Activated CD4-positive, alpha-beta T cell treated with anti-CD3 and anti-CD28 coated beads, Interleukin-2, Interleukin-6, amounts not matched to agents 100 ng/mL and 50 ng/mL, durations not matched to agents 16 hours and 8 hours (primary cell): ENCODE measurements at regions not wholly inside any gene's neighbourhood (a gene's known extent, or its start where the extent isn't known, plus 50 kb on each side); places are given as distances from the start of the nearest gene placed in this dataset.
"Not testable (repeated sequence)": the region's sequence is repeated elsewhere in the genome, so short reads cannot be mapped to it uniquely, and the experiment has no call there.

Source experiments
- DNase-seq: peaks from one replicate; pipeline ENCODE4 v3.0.0-alpha.2; 2020

DNA sequence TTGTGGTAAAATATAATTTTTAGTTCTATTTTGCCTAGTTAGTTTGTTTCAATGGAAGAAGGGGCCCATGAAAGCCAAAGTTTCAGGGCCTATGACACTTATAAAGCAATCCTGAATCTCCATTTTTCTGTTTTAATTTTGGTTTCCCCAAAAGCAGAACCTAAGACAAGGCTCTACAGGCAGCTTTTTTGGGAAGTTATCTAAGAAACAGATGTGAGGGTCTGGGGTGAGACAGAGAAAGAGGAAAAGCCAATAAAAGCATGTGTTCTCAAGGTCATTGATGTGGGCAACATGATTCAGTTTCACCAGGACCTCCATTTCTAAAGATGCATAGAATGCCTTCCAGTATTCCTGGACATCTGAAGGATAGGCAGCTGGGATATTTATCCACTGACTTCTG is 598.5 kb downstream of the PDCD6IP start:
- no peak for DNase-seq

DNA sequence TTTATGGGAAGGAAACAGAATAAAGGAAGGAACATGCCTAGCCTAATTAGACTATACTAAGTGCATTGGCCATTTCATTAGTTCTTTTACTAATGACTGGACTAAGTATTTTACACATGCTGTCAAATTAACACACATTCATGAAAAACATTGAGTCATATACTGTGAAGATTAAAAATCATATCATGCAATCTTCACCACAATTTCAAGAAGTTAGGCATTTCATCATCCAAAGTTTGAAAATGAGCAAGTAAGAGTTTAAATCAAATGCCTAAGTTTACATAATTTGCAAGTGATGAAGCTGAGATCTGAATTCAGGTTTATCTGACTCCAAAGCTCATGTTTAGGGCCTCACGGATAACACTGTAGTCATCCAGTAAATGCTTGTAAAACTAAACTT is 601.0 kb downstream of the PDCD6IP start:
- no peak for DNase-seq

DNA sequence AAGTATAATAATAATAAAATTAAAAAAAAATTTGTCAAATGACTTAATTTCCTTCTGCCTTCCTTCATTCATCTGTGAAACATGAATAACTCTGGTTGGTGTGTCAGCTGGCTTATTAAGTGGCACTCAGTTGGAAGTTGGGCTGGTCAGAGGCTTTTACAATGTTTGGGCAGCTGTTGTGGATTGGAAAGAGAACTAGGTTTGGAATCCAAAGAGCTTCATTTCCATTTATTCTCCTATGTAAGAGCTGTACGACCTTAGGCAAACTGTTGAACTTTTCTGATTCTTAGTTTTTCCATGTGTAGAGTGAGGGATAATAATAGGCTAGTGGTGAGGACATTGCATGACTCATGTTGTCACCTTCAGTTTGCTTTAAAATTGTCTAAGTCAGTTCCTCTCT is 606.7 kb downstream of the PDCD6IP start:
- no peak for DNase-seq

DNA sequence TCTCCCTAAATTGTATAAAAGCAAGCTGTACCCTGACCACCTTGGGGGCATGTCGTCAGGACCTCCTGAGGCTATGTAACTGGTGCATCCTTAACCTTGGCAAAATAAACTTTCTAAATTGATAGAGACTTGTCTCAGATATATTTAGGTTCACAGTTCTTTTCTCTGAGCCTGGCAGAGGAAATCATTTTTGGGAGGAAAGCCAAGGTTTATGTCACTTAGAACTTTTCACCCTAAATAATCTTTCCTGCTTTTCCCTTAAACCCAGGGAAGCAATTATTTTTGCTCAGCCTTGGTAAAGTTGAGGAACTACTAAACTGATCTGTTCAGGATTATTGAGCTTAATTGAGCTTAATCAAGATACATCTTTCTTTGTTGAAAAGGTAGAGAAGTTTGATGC is 608.9 kb downstream of the PDCD6IP start:
- DNase-seq, result no peak

DNA sequence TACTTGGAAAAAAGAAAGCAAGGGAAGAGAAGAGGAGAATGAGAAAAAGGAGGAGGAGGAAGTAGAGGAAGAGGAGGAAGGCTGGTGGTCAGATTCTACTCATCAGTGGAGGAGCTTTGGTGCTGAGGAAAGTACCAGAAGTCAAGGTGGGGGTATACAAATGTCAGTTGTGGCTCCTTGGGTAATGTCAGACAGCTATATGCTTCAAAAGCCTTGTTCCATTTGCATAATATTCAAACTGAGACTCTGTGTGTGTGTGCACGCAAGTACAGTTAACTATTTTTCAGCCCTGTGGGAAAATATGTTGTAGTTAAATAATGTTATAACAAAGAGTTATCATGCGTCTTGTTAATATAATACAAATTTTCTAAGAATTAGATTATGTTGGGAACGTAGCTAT is 609.7 kb downstream of the PDCD6IP start:
- DNase-seq, result no peak

DNA sequence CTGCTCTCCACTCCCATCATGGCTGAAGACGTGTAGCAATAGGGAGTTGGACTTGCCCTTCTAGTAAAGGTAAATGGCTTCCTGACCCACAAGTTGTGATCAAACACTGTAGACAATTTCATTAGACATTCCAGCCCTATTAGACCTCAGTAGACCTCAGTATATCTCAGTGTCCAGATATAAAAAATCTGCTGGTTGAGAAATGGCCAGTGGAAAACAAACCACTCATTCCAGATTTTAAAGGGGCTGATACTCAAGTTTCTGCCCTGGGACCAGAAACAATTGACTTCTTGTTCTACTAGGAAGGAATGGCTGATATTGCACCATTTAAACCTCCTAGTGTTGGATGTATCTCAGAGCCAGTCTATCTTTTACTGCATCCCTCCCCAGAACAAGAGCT is 613.2 kb downstream of the PDCD6IP start:
- no peak for DNase-seq

DNA sequence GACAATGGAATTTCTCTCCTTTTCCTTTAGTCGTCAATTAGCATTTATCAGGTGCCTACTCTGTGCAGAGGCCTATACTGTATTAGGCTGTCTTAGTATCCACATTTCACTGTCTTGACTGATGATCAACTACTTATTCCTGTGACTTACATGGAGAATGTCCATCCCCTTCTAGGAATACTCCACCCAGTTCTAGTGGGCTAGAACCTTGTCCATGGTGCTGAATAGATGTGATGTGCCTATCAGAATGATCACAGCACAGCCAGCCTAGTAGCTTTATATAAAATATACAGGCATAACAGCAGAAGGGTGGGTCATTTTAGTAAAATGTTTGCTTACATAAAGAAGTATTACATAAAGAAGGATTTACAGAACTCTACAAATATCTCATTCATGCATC is 621.4 kb downstream of the PDCD6IP start:
- DNase-seq, result no peak

DNA sequence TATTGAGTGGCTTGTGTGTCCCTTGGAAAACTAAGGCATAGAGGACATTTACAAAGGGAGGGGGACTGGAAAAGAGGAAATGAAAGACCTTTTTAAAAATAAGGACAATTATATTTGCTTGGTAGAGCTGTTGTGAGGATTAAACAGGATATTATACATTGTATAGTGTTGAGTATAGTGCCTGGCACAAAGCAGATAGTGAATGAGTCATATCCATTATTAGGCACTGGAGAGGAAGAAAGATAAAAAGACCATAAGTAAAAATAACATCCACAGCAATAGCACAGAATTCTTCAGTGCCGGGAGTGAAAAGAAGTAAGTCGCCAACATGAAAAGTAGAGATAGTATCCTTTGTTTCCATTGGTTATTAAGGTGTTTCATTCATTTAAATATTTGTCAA is 623.3 kb downstream of the PDCD6IP start:
- DNase-seq, result no peak

DNA sequence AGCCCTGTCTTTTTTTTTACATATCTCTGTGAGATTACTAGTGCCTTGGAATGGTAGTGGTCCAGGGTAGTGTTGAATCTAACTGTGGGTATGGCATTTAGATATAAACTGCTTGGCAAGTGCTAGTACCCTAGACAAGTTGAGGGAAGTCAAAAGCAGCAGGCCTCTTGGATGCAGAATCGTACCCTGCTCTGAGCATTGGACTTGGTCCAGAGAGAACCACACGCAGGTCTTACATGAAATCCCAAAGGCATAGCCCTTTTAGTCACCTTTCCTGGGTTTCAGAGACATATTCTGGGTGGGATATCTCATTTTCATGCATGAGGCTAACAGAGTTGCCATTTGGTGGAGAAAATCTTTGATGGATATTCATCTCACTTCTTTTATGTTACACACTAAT is 641.4 kb downstream of the PDCD6IP start:
- no peak for DNase-seq

DNA sequence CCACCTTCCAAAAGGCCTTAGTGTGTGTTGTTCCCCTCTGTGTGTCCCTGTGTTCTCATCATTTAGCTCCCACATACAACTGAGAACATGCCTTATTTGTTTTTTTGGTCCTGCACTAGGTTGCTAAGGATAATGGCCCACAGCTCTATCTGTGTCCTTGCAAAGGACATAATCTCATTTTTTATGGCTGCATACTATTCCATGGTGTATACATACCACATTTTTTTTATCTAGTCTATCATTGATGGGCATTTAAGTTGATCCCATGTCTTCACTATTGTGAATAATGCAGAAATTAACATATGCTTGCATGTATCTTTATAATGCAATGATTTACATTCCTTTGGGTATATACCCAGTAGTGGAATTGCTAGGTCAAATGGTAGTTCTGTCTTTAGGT is 645.7 kb downstream of the PDCD6IP start:
- no peak for DNase-seq

DNA sequence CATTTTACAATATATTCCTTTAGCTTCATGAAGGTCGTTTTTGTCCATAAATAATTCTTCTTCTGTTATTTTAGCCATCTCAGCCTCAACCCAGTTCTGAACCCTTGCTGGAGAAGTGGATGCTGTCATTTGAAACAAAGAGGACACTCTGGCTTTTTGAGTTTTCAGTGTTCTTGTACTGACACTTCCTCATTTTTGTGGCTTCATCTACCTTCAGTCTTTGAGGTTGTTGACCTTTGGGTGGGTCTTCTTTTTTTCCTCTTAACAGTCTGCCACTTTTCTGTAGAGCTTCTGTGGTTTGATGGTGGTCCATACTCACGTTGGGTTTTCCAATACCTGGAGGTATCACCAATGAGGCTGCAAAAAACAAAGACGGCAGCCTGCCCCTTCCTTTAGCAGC is 650.9 kb downstream of the PDCD6IP start:
- DNase-seq, result no peak

DNA sequence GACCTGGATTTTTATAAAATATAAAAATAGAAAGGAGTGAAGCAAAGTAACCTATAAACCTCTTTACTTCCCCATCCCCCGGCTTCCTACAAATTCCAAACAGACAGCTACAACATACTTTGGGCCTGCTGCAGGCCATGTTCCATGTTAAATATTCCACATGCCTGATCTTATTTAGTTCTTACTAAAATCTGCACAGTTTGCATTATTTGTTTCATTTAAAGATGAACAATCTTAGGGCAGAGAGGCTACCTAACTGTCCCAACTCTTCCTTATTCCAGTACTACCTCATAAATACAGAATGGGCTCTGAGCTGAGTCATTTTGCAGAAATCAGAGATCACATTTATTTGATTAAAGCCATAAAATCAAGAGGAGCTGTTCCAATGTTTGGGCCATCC is 665.0 kb downstream of the PDCD6IP start:
- DNase-seq, result no peak

DNA sequence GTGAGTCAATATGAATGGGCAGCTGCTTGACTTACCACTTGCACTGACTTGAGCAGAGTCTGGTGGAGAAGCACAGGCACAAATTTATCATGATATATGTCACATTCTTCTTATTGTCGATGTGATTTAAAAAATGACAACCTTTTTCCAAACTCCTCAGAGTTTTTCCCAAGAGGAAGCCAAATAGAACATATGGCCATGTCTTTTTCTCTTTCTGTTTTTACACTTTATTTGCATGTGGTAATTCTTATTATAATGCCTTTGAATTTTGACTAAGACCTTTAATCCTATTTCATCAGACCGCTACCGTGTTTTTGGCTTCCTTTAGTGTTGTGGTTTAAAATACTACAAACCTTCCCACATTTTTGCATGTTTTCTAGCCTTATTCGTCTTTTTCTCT is 666.2 kb downstream of the PDCD6IP start:
- no peak for DNase-seq

DNA sequence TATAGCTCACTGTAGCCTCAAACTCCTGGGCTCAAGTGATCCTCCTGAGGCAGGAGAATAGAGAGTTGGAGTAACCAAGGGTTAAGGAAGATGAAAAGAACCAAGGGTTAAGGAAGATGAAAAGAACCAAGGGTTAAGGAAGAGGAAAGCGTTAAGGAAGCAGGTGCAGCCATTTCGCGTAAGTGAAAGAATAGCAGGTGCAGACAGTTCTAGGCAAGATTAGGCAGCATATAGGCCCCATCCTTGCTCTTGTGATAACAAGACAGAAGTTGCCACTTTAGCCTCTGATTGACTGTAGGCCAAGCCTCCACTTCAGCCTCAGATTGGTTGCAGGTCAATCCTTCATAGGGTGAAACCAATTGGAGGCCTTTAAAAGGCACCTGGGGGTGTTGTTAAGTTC is 677.4 kb downstream of the PDCD6IP start:
- DNase-seq, result no peak

DNA sequence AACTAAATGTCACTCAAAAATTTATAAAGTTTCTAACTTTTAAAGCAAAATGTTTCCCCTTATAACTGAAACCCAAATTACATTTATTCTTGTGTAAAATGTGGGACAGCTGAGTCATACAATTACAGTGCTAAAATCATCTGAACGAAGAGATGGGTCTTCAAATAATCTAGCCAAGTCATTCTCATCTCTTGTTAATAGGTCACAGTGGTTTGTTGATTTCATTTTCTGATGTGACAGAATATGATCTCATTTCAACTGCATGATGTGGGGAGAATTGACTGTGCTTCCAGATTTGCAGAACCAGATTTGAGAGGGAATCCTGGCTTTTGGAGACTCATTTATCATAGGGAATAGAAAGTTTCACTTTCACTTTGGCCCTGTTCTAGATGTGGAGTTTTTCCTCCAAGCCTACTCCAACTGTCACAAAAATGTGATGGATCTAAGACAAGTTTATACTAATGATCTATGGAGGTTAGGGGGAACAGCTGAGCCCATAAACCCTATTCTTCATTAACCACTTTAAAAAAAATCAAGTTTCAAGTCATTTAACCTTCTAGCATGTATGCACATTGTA is 685.0 kb downstream of the PDCD6IP start:
- no peak for DNase-seq

DNA sequence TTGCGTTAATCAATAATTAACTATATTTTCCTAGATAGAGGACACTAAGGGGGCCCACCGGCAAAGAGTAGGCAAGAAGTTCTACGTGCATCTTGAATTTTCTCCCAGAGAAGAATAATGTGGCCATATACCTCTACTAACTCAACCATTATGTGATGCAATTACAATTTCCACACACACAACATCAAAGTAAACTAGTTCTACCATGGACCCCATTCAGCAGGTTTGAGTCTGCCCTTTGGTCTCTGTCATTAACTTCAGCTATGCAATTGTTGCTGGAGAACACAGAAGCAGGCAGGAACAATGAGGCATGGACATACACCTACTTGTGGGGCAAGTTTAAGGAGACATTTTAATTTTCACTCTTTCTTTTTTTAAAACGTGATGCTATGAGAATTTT is 705.9 kb downstream of the PDCD6IP start:
- DNase-seq, result no peak

DNA sequence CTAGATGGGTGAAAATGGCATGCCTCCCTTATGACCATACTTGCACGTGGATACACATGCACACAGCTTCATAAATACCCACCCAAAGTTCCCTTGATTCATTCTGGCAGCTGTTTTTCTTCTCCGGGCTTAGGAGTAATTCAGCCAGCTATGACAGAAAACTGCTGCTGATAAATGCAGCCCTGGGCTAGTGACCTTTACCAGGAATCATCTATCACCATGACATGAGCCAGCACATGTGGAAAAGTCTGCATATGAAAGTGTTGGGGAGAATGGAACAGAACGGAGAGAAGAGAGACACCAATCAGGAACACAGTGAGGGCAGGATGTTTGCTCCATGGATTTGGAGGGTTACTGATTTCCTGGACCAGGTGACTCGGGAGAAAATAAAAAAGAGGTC is 706.3 kb downstream of the PDCD6IP start:
- no peak for DNase-seq

DNA sequence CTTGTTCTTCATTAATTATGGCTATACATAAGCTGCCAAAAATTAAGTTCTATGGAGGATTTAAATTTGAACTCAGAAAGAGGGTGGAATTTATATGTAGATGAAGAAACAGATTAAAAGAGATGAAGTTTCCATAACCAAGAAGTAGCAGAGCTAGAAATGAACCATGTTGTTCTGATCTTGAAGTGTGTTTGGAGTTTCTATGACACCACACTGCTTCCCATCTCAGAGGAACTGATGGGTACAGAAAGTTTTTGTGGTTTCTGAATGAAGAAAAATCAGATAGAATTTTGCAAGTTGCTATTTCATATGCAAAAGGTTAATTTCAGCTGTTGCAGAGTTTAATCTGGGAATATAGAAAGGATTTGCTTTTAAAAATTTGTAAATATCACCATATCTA is 710.3 kb downstream of the PDCD6IP start:
- DNase-seq, result no peak

DNA sequence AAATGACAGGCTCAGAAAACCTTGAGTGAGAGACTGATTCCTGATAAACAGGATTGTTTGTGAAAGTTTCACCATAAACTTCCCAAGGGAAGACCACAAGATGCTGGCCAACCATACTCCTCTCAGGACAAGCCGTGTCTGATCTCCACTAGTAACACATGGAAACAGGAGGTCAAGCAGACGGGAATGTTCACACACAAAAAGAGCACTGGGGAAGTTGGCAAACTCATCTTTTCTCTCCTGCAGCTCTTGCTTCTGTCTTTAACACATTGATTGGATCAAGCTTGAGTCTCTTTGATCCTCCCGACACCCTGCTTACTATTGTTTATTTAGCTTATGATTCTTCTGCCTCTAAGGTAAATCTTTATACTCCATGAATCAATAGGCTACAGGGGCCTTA is 713.5 kb downstream of the PDCD6IP start:
- no peak for DNase-seq

DNA sequence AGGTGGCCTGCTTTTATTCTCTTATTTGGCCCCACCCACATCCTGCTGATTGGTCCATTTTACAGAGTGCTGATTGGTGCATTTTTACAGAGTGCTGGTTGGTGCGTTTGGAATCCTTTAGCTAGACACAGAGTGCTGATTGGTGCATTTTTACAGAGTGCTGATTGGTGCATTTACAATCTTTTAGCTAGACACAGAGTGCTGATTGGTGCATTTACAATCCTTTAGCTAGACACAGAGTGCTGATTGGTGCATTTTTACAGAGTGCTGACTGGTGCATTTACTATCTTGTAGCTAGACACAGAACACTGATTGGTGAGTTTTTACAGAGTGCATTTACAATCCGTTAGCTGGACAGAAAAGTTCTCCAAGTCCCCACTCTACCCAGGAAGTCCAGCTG is 720.6 kb downstream of the PDCD6IP start:
- DNase-seq, result not testable (repeated sequence)

DNA sequence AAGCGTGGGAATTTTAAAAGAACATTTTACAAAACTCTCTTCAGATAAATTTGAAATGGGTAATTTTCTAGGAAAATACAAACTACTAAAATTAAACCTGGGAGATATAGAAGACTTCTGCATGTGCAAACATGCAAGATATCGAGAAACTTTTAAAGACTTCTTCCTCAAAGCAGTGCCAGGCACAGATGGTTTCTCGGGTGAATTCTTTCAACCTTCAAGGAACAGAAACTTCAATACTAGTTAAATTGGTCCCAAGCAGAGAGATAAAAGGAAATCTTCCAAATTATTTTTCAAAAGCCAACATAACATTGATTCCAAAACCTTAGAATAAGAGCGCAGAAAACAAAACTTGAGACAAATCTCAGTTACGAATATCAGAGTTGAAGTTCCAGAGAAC is 732.7 kb downstream of the PDCD6IP start:
- DNase-seq, result no peak

DNA sequence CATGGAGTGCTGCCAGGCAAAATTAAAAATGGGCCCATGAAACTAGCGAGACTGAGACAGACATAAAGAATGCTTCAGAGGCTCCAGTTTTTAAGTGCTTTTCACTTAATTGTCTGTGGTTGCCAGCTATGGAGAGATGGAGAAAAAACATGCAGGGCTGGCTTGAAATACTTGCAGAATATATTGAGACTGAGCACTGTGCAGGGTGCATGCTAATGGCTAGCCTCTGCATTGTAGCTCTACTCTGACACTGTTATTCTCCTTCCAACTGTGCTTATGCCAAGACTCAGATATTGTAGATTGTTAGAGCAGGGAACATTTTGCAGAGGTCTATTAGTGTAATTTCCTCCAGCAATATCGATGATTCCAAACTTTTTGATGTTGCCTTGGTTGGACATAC is 735.0 kb downstream of the PDCD6IP start:
- DNase-seq, result no peak

DNA sequence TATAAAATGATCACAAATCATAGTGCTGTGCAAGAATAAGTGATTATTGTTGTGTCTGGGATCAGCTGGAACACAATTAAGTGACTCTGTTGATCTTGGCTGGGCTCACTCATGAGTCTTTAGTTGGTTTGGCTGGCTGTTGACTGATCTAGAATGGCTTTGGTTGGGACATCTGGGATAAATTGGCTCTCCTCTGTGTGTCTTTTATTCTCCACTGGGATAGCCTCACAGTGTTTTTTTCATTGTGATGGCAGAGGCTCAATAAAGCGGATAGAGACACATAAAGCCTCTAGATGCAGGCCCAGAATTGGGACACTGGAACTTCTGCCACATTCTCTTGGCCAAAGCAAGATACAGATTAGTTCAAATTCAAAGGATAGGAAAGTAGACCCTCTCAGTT is 735.6 kb downstream of the PDCD6IP start:
- no peak for DNase-seq

DNA sequence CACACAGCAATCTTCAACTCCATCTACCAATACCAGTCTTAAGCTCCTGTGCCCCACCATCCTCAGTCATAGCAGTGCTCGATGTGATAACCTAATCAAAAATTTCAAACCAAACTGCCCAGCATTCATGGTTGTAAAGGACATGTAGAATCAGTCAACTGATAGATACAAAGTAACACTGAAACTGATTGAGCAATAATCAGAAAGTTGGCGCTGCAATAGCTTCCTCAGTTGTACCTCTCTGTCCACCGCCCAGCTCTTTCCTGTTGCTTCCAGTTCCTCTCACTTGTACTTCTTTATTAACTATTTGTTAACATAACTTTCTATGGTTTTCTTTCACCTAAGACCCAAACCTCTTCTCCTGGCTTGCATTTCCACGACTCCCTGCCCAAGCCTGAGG is 745.7 kb downstream of the PDCD6IP start:
- DNase-seq, result no peak

DNA sequence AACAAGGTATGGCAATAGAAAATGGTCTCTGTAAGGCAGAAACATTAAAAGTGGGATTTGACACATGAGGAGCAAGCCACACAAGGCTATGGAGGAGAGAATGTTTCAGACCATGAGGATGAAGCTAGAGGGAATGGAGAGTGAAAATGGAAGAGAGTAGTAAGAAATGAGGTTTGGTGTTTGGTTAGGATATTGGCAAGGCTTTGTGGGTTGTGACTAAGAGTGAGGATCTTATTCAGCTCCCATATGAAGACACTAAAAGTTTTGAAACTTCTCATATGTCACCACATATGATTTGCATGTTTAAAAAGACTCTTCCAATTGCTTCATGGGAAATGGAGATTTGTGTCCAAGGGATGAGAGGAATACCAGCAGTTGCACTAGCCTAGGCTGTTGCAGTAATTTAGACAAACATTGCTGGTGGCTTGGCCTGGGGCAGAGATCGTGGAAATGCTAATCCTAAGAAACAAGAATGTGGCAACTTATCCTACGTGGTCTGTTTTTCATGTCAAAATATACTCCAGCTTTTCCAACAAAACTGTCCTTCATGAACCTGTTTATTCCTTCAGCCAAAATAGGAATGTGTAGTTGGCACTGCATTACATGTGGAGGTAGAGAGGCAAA is 749.0 kb downstream of the PDCD6IP start:
- DNase-seq, result no peak

DNA sequence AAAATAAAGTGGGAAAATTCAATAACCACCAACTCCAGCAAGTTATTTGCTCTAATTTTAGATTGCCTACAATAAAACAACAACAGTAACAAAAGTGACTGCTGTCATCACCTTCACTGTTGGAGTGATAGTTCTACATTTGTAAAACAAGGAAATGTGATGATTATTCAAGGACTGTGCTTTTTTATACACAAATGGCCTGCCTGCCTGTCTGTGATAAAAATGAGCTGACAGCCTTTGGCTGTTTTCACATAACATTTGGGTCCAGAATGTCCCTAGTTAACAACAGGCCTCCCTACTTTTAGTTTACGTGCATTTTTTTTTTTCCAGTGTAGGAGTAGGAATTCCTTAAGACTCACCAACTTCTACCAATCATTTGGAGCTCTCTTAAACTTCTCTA is 768.8 kb downstream of the PDCD6IP start:
- no peak for DNase-seq
